ENCODE measurements at regions not wholly inside any gene's neighbourhood (a gene's known extent, or its start where the extent isn't known, plus 50 kb on each side); places are given as distances from the start of the nearest gene placed in this dataset.

DNA sequence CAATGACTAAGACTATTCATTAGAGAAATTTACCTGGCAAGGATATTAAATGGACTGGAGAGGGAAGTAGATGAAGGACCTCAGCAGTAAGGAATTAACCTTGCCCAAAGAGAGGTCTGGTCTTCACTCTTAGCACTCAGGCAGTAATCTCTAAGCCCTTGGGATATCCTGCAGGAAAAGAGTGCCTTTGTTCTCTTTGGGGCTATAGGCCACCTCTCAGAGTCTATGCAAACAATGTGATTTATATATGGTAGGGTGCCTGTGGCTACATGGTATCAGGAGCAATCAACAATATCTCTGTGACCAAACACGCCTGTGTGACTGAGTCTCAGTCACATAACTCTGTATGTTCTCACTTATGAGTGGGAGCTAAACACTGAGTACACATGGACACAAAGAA is 154.7 kb upstream of the CDK1 start:
- no peaks in the 10 kb centered on the region for H3K36me3 Mint-ChIP-seq
- no peak for ATAC-seq (ENCODE audit: low read depth)
- POLR2A ChIA-PET: no interaction called here
- no peaks in the 10 kb centered on the region for H3K4me1 Mint-ChIP-seq
- no peak for DNase-seq
- H3K27ac Mint-ChIP-seq: no peak overlapping the region
- no peaks in the 10 kb centered on the region for H3K9me3 Mint-ChIP-seq
- no peak overlapping the region for H3K4me3 Mint-ChIP-seq
- H3K27me3 Mint-ChIP-seq: peaks cover 2% of the 10 kb centered on the region

- Mint-ChIP-seq H3K27ac (no peak overlapping the region), H3K4me1 (no peaks in the 10 kb centered on the region)
- no peak for ATAC-seq (ENCODE audit: low read depth)
Measured at GRCh38 chr10:60621018-60621417, 157.3 kb upstream of the CDK1 start.

DNA sequence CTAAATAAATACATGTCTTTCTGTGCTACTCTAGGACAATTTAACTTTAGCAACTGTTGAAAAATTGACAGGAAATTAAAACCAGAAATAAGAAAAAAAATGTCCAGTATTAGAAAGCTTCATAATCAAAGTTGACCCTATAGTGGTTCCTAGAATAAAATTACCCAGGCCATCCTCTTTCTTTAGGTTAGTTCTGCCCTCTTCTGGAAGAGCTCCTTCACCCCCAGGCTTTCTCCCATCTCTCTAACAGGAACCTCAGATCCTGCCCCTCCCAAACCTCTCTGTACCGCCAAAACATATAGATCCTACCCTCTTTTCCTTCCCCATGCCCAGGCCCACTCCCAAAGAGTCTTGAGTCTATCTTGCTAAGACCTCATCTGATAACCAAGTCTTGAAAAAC is 159.4 kb upstream of the CDK1 start:
- no peak overlapping the region for H3K27ac Mint-ChIP-seq
- no peaks in the 10 kb centered on the region for H3K36me3 Mint-ChIP-seq
- no peaks in the 10 kb centered on the region for H3K4me1 Mint-ChIP-seq
- POLR2A ChIA-PET: no interaction called here
- no peak for ATAC-seq (ENCODE audit: low read depth)
- H3K4me3 Mint-ChIP-seq: no peak overlapping the region
- no peak for DNase-seq
- peaks cover 3% of the 10 kb centered on the region for H3K27me3 Mint-ChIP-seq
- H3K9me3 Mint-ChIP-seq: no peaks in the 10 kb centered on the region

More at GRCh38 chr10:60621018-60621417, 157.3 kb upstream of the CDK1 start:
- no peak for DNase-seq
- Mint-ChIP-seq H3K36me3 (no peaks in the 10 kb centered on the region), H3K27me3 (no peaks in the 10 kb centered on the region), H3K4me3 (no peak overlapping the region), H3K9me3 (no peaks in the 10 kb centered on the region)
- POLR2A ChIA-PET: no interaction called here

DNA sequence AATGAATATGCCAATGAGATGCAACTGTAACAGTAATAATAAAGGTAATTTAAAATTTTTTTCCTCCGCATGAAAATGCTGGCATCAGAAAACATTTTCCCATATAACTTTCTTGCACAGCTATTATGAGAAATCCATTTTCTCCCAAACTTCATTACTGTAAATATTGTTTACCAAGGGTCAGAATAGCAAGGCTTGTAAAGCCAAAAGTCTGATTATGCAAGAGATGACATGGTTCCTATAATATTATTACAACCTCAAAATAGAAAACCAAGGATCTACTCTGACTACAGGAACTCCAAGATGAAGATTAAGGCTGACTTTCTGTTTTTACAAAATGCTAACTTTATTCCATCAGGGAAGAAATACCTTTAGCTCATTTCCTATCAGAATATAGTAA is 162.7 kb upstream of the CDK1 start:
- POLR2A ChIA-PET: no interaction called here
- ATAC-seq (ENCODE audit: low read depth) (no peak), DNase-seq (no peak)
- peaks cover 3% of the 10 kb centered on the region for H3K27me3 Mint-ChIP-seq
- H3K27ac Mint-ChIP-seq: no peak overlapping the region
- H3K9me3 Mint-ChIP-seq: no peaks in the 10 kb centered on the region
- H3K36me3 Mint-ChIP-seq: no peaks in the 10 kb centered on the region
- no peak overlapping the region for H3K4me3 Mint-ChIP-seq
- no peaks in the 10 kb centered on the region for H3K4me1 Mint-ChIP-seq

- H3K4me3 Mint-ChIP-seq: no peak overlapping the region
- no peaks in the 10 kb centered on the region for H3K36me3 Mint-ChIP-seq
- H3K27ac Mint-ChIP-seq: no peak overlapping the region
- no peak for DNase-seq
- peaks cover 3% of the 10 kb centered on the region for H3K27me3 Mint-ChIP-seq
- H3K4me1 Mint-ChIP-seq: no peaks in the 10 kb centered on the region
- H3K9me3 Mint-ChIP-seq: no peaks in the 10 kb centered on the region
- POLR2A ChIA-PET: no interaction called here
- no peak for ATAC-seq (ENCODE audit: low read depth)
Measured at GRCh38 chr10:60614363-60614762, 163.9 kb upstream of the CDK1 start.

DNA sequence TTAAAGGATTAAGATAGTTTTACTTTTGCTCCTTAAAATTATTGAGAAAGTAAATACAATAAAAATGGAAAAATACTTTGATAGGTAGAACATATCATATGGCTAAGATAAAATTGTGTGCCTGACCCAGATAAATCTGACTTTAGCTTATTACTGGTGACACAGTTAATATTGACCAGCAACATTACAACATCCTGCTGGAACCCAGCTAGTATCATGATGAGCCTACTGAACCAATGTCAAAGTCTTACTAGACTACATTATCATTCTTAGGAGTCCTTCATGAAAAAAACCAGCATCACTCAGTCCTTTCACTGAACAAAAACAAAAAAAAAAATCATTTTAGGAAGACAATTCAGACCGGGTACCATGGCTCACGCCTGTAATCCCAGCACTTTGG is 164.8 kb upstream of the CDK1 start:
- H3K9me3 Mint-ChIP-seq: no peaks in the 10 kb centered on the region
- ATAC-seq (ENCODE audit: low read depth): no peak
- POLR2A ChIA-PET: no interaction called here
- H3K27me3 Mint-ChIP-seq: peaks cover 3% of the 10 kb centered on the region
- DNase-seq: no peak
- H3K4me3 Mint-ChIP-seq: no peak overlapping the region
- H3K4me1 Mint-ChIP-seq: no peaks in the 10 kb centered on the region
- H3K27ac Mint-ChIP-seq: no peak overlapping the region
- no peaks in the 10 kb centered on the region for H3K36me3 Mint-ChIP-seq

- Mint-ChIP-seq H3K4me1 (no peaks in the 10 kb centered on the region), H3K36me3 (no peaks in the 10 kb centered on the region), H3K4me3 (no peak overlapping the region), H3K27me3 (peaks cover 3% of the 10 kb centered on the region), H3K9me3 (no peaks in the 10 kb centered on the region), H3K27ac (no peak overlapping the region)
- POLR2A ChIA-PET: no interaction called here
- no peak for ATAC-seq (ENCODE audit: low read depth)
- no peak for DNase-seq
Measured at GRCh38 chr10:60611291-60611747, 167.0 kb upstream of the CDK1 start.

- H3K4me1 Mint-ChIP-seq: no peaks in the 10 kb centered on the region
- no peaks in the 10 kb centered on the region for H3K27me3 Mint-ChIP-seq
- POLR2A ChIA-PET: no interaction called here
- ATAC-seq (ENCODE audit: low read depth) (no peak), DNase-seq (no peak)
- H3K9me3 Mint-ChIP-seq: no peaks in the 10 kb centered on the region
- no peak overlapping the region for H3K27ac Mint-ChIP-seq
- H3K36me3 Mint-ChIP-seq: no peaks in the 10 kb centered on the region
- H3K4me3 Mint-ChIP-seq: no peak overlapping the region
Measured at GRCh38 chr10:60607372-60607771, 170.9 kb upstream of the CDK1 start.

DNA sequence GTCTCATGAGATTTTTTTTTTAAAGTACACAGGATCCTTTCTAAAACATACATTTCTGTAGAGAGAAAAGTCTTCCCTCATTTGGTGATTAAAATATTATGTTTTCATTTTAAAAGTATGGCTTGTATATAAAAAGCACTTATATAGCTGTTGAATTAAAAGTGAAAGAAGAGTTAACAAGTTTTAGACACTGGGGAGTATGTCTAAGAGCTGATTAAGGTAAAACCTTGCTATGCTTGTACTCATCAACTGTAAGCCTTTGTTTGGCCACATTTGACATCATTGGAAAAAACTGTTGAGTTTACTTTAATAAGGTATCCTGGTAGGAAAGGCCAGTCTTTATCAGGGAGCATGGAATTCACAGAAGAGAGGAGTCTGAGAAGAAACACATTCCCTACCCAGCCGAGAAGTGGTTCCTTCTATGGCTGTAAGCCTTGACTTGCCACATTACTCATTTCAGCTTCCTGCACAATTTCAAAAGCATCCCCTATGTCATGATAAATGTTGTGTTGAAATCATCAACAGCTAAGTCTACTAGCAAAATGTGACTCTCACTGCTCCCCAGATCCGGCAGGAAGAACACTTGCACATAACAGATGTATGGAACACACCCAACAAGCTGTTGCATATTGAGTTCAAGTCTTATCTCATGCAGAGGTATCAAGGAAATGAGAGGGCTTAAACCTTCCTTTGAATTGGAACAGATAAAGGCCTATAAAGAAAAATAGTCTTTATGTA is 171.8 kb upstream of the CDK1 start:
- H3K27ac Mint-ChIP-seq: no peak overlapping the region
- no peaks in the 10 kb centered on the region for H3K4me1 Mint-ChIP-seq
- no peaks in the 10 kb centered on the region for H3K36me3 Mint-ChIP-seq
- DNase-seq (no peak), ATAC-seq (ENCODE audit: low read depth) (no peak)
- POLR2A ChIA-PET: no interaction called here
- H3K27me3 Mint-ChIP-seq: no peaks in the 10 kb centered on the region
- no peaks in the 10 kb centered on the region for H3K9me3 Mint-ChIP-seq
- no peak overlapping the region for H3K4me3 Mint-ChIP-seq

GRCh38 chr10:60605476-60605875 is 172.8 kb upstream of the CDK1 start:
- Mint-ChIP-seq H3K27me3 (no peaks in the 10 kb centered on the region), H3K36me3 (no peaks in the 10 kb centered on the region), H3K9me3 (no peaks in the 10 kb centered on the region), H3K27ac (no peak overlapping the region), H3K4me3 (no peak overlapping the region), H3K4me1 (no peaks in the 10 kb centered on the region)
- ATAC-seq (ENCODE audit: low read depth): no peak
- POLR2A ChIA-PET: no interaction called here
- DNase-seq: no peak

DNA sequence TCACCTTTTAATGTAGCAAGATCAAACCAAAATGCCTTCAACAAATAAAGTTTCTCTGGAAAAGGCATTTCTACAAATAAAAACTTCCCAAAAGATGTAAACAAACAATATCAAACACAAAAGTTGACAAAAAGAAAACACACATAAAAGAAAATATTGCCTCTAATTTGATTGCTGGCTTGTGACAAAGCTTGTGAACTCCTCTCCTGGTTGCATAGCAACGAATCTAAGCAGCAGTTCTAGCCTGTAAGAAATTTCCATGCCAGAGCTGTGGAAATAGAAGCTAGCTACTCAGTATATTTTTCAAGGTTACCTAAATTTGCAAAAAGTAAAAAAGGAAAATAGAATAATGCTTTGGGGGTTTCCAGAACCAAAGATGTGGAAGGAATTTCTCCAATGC is 173.9 kb upstream of the CDK1 start:
- Mint-ChIP-seq H3K4me1 (no peaks in the 10 kb centered on the region), H3K27me3 (no peaks in the 10 kb centered on the region), H3K9me3 (no peaks in the 10 kb centered on the region), H3K36me3 (no peaks in the 10 kb centered on the region), H3K4me3 (no peak overlapping the region), H3K27ac (no peak overlapping the region)
- ATAC-seq (ENCODE audit: low read depth): no peak
- POLR2A ChIA-PET: no interaction called here
- DNase-seq: no peak

DNA sequence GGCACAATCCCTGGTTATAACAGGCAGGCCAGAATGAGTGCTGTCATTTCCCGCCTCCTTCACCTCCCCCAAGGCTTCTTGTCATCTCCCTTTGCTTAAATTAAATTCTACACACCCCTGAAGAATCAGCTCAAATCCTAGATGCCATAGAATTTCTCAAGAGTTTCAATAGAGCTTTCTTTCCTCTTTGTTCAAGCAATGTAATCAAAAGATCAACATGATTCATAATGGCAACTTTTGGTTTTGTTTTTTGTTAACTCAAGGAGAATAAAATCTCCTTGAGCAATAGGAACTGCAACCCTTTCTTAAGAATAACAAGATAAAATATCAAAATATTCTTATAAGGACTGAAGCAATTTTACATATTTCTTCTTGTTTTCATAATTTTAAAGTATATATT is 180.8 kb upstream of the CDK1 start:
- POLR2A ChIA-PET: no interaction called here
- DNase-seq (no peak), ATAC-seq (ENCODE audit: low read depth) (no peak)
- no peaks in the 10 kb centered on the region for H3K9me3 Mint-ChIP-seq
- H3K4me3 Mint-ChIP-seq: no peak overlapping the region
- H3K4me1 Mint-ChIP-seq: no peaks in the 10 kb centered on the region
- no peaks in the 10 kb centered on the region for H3K27me3 Mint-ChIP-seq
- H3K27ac Mint-ChIP-seq: no peak overlapping the region
- no peaks in the 10 kb centered on the region for H3K36me3 Mint-ChIP-seq

DNA sequence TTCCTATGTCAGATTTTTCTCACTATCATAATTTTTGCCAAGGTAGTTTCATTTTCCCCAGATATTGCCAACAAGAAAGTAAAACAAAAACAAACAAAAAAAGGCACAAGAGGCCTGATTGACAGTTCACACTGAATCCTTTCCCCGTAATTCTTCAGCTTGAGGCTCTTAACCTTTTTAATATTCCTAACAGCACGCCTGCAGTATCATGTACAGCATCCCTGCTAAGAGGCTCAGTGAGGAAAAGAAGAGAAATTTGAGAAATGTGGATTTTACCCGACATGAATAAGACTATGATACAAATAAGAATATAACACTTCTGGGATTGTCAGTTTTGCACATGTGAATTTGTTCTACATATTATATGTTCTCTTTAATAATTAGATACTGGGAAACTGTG is 182.4 kb upstream of the CDK1 start:
- POLR2A ChIA-PET: no interaction called here
- H3K27ac Mint-ChIP-seq: no peak overlapping the region
- no peaks in the 10 kb centered on the region for H3K4me1 Mint-ChIP-seq
- H3K36me3 Mint-ChIP-seq: no peaks in the 10 kb centered on the region
- H3K27me3 Mint-ChIP-seq: no peaks in the 10 kb centered on the region
- ATAC-seq (ENCODE audit: low read depth) (no peak), DNase-seq (no peak)
- H3K4me3 Mint-ChIP-seq: no peak overlapping the region
- no peaks in the 10 kb centered on the region for H3K9me3 Mint-ChIP-seq

- Mint-ChIP-seq H3K27me3 (no peaks in the 10 kb centered on the region), H3K4me3 (no peak overlapping the region)
Measured at GRCh38 chr10:60594476-60595051, 183.7 kb upstream of the CDK1 start.

More at GRCh38 chr10:60594476-60595051, 183.7 kb upstream of the CDK1 start:
- POLR2A ChIA-PET: no interaction called here
- H3K9me3 Mint-ChIP-seq: no peaks in the 10 kb centered on the region
- ATAC-seq (ENCODE audit: low read depth) (no peak), DNase-seq (no peak)
- H3K27ac Mint-ChIP-seq: no peak overlapping the region
- no peaks in the 10 kb centered on the region for H3K4me1 Mint-ChIP-seq
- no peaks in the 10 kb centered on the region for H3K36me3 Mint-ChIP-seq
